NCI-H2196 (cell line): ENCODE measurements at regions not wholly inside any gene's neighbourhood (a gene's known extent, or its start where the extent isn't known, plus 50 kb on each side); places are given as distances from the start of the nearest gene placed in this dataset.
"Not testable (repeated sequence)": the region's sequence is repeated elsewhere in the genome, so short reads cannot be mapped to it uniquely, and the experiment has no call there.

ENCODE experiments used
- DNase-seq: peaks from one replicate; lab custom pipeline; 2025; ENCODE audit not compliant: unreplicated experiment; lab: John Stamatoyannopoulos, UW

DNA sequence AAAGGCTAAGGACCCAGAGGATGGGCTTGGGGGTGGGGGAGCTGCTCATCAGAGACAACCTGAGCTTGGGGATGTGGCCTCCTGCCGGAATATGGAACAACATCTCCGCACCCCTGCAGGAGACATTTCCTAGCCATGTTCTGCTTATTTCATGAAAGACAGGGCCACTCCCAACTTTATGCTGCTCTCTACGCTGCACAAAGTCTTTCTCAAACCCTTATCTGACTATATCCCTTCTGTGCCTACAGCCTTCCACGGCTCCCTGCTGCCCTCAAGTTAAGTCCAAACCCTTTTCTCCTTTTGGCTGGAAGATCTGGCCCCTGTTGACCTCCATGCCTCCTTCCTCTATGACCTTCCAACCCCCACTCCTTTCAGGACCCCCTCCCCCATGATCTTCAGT is 562.0 kb downstream of the MN1 start:
- no peak for DNase-seq

DNA sequence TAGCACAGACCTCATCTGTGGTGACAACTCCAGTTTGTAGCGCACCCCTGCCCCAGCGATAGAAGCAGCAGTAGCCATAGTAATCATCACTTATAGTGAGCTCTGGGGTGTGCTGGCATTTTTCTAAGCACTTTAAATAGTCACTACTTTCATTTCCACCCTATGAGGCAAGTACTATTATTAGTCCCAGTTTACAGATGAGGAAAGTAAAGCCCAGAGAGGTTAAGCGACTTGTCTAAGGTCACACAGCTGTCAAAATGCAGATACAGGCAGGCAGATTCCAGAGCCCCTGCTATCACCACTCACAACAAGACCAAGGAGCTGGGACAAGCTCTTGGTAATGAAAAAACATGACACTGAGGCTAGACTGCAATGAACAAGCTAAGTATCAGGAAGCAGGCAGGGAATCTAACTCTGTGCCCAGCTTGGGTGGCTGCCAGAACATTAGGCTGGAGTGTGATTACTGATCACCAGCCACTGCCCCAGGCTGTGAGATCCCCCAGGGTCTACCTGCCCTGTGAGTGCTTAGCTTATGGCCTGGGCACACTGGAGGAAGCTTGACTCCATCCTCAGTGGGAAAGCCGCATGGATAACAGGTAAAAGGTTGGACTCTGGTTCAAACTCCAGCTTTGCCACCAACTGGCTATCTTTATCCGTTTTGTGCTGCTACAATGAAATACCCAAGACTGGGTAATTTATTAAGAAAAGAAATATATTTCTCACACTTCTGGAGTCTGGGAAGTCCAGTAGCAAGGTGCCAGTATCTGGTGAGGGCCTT is 561.1 kb downstream of the MN1 start:
- DNase-seq = no peak

DNA sequence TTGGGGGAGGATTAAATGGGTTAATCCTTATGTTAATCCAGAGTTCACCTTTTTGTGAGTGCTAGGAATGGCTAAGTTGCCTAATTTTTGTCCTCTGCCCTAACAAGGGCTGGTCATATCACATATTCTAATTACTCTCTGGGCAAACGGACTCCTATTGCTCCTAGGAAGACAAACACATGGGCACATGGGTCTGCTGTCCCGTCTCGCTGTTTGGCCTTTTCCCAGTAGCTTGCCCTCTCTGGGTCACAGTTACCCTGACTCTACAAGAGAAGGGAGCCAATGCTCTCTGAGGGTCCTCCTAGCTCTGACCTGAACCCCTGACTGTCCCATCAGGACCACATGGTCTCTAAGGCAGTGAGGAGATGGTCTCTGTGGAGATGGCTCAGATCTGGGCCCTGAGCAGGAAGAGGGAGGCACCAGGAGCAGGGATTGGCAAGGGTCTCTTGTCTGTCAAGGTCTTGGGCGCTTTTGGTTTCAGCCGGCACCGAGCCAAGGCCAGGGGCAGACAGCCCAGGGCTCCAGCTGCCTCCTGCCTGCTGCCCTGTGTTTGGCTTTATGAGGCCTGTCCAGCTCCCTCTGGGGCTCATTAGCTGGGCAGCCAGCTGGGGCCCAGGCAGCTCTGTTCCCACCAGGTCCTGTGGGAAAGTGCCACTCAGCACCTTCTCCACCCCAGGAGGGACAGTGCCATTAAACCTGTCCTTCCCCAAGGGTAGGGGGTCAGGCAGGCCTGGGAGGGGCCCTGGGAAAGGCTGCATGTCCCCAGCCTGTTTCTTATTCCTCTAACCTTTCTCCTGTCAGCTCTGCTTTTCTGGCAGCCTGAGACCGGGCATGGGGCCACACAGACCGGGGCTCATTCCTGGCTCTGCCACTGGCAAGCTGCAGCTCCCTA is 559.9 kb downstream of the MN1 start:
- peak; percentile 37 for DNase-seq

DNA sequence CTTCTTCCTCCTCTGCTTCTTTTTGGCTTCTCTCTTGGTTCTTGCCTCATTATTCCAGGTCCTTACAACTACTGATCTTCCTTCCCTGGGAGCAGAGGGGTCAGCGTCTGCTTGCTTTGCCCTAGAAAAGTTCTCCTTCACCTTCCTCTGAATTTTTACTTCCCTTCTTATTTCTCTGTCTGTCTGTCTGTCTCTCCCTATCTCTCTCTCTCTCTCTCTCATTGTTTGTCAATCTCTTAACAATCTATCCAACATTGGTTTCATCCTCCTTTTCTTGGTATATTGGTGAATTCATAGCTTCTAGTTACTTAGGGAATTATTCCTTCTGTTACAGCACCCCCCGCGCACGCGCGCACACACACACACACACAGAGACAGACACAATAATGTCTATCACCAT is 559.1 kb downstream of the MN1 start:
- no peak for DNase-seq

DNA sequence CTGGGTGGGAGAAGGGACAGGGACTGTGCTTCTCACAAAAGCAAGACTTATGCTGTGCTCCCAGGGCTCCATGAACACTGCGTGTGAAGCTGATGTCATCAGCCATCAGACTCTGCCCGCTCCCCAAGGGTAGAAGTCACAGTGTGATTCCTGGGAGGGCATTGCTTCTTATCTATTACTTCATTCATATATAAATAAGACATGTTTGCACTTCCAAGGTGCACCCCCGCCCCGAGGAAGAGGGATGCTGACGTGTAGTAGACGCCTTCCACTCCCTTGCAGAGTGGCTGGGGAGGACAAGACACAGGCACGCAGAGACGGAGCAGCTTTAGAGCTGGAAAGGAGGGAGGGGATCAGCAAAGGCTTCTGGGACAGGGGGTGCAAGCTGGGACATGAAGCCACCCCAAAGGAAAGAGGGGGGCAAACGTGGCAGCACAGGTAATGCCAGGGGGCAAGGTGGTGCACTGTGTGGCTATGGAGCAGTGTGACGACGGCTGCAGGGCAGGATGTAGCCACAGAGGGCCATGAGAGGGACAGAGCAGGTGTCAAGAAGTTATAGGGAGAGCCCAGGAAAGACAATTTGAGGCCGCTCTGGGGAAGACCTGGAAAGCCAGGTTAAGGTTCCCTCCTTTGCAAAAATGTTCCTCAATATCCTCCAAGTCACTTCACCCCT is 558.5 kb downstream of the MN1 start:
- no peak for DNase-seq

DNA sequence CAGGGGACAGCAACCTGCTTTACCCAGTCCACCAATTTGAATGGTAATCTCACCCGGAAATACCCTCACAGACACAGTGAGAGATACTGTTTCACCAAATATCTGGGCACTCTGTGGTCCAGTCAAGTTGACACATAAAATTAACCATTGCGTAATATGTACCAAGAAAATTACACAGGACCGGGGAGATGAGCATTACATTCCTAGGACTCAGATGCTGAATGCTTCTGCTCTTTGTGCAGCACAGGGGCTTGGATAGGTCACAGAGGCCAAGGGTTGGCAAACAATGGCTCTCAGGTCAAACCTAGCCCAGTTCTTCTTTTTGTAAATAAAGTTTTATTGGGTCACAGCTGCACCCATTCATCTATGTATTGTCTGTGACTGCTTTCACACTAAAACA is 557.2 kb downstream of the MN1 start:
- DNase-seq = no peak

DNA sequence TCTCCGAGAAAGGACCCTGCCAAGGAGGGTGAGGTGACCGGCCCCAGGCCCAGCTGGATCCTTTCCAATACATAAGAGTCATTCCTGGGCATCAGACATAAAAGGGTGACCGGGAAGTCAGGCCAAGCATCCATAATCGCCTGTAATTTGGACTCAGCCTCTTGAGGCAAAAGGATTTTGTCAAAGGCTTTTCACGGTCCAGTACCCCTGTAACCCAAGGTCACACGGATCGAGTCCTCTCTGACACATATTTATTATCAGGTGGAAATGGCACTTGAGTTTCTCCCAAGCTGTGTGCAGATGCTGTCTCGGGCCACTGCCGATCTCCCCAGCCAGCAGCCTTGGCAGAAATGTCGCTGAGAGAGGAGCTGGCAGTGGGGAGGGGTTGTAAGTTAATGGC is 556.5 kb downstream of the MN1 start:
- DNase-seq = peak; percentile 0

DNA sequence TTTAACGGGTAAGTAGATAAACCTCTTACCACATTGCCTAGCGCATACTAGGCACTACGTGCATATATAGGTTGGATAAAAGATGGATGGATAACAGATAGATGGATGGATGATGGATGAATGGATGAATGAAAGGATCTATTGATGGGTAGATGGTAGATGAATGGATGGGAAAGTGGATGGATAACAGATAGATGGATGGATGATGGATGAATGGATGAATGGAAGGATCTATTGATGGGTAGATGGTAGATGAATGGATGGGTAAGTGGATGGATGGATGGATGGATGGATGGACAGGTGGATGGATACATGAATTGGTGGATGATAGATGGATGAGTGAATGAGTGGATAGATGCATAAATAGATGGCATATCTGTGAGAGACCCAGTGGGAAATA is 555.0 kb downstream of the MN1 start:
- no peak for DNase-seq

DNA sequence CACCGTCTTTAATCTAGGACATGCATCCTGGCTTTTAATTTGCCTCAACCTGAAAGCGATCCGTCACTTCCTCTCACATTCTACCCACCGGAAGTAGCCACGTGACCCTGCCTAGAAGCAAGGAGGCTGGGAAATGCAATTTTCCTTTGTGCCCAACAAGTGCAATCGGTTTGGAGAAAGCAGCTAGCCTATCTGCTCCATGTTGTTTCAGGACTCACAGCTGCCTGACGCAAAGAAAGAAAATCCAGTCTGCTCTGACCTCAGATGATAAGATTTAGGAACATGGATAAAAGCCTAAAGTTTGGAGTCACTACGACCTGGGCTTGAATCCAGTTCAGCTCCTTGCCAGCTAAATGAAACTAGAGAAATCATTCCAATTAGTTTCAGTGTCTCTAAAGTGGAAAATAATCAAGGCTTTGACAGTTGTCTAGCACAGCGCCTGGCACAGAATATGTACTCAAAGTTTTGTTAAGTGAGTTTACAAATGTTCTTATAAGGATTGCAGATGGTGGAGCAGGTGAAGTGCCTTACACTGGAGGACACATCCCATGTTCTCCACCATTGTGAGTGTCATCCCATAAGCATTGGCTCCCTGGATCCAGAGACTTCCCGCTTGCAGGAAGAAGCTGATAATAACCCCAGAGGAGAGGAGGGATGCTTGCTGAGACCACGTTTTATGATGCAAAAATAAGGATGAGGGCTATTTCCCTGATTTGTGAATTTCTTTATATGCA is 553.7 kb downstream of the MN1 start:
- no peak for DNase-seq

DNA sequence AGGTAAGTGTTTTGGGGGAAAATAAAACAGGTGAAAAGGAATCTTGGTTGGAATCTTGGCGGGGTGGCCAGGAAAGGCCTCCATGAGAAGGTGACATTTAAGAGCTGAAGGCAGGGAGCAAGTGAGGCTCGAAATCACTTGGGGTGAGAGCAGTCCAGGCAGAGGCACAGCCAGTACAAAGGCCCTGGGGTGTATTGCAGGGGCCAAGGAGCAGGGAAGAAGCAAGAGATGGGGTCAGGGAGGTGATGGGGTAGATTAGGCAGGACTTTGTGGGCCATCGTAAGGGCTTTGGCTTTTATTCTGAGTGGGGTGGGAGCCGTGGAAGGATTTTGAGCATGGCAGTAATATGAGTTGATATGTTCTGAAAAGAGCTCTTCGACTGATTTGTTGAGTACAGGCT is 551.1 kb downstream of the MN1 start:
- DNase-seq = no peak

DNA sequence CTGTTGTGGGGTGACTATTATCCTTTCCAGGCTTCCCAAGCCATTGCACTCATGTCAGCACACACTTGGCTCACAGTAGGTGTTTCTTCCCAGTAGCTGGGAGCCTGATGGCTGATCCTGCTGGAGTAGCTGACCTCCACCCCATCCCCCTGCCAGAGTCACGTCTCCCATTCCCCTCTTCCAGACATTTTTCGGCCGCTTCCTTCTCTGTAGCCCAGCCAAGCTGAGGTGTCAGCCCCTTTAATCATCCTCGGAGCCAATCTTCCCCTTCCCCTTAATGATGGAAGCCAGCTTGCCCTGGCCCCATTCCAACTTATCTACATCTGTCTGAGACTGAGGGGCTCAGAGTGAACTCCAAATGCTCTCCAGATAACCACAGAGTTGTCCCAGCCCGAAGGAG is 550.7 kb downstream of the MN1 start:
- no peak for DNase-seq

DNA sequence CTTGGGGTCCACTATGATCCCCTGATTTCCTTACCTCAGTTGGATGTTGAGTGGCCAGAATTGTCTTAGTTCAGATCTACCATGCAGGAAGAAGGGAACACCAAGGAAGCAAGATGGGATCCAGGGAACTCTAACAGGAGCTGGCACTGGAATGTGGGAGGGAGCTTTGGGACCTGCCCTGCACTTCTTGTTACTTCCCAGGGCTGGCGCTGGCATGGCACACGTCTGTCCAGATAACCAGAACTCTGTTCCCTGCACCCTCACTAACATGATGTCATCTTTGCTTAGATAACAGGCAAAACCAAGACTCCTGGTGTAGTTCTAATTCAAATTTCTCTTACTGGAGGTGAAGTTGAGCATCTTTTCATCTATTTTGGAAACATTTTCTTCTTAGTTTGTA is 550.0 kb downstream of the MN1 start:
- DNase-seq = no peak

DNA sequence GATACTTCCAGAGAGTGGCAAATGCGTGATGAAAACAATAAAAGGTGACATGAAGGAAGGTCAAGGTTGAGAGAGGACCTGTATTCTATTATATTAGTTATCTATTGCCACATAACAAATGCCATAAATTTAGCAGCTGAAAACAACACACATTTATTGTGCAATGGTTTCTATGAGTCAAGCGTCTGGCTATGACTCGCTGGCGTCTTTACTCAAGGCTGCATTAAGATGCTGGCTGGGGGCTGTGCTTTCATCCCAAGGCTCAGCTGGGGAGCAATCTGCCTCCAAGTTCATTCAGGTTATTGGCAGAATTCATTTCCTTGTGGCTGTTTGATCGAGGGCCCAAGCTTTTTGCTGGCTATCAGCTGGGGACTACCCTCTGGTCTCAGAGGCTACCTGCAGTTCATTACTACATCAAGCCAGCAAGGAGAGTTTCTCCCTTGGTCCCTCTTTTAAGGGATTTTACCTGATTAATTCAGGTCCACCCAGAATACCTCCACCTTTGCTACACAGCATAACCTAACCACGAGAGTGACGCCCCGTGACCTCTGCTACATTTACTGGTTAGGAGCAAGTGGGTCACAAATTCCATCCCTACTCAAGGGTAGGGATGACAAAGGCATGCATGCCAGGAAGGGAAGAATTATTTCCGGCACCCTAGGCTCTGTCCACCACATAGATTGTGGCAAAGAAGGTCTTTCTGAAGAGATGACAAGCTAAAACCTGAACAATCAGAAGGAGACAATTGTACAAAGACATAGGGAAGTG is 549.1 kb downstream of the MN1 start:
- DNase-seq = no peak

DNA sequence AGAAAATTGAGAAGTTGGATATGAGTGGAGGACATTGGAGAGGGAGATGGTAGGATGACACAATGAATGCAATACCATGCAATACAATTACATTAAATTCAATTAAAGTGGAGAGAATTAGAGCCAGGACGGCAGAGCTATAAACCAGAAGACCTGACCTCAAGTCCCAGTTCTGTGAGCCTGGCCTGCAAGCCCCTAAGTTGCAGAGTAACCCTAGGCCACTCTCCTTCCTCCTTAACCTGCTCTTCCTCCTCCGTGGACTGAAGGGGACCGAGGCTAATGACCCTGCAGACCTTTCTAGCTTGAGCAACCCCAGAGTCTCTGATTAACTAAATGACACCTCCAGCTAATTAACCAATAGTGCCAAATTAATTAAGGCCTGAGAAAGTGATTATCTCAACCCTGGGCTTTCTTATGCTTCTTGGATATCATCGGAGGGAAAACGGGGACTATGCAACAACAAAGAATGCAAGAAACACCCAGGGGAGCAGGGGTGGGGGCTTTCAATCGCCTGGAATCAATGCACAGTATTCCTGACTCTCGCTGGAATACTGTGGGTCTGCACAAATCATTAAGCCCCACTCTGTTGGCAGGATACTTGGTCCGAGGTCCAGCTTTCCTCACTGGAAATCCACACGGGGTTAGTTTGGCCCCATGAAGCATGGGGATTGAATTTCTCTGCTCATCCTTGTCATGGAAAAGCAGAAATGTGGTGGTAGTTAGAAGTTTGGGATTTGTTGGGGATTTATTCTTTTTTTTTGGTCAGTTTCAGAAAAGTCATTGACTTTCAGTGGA is 548.3 kb downstream of the MN1 start:
- no peak for DNase-seq

DNA sequence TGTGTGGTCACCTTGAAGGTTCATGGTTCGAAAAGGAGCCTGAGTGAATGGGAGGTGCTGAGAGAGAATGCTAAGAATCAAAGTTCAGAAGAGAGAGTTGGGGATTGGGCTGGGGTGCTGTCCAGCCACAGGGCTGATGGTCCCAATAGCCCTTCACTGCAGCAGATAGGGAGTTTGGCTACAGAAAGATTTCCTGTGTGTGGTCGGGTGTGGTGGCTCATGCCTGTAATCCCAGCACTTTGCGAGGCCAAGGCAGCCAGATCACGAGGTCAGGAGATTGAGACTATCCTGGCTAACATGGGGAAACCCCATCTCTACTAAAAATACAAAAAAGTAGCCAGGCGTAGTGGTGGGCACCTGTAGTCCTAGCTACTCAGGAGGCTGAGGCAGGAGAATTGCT is 547.5 kb downstream of the MN1 start:
- DNase-seq = not testable (repeated sequence)

DNA sequence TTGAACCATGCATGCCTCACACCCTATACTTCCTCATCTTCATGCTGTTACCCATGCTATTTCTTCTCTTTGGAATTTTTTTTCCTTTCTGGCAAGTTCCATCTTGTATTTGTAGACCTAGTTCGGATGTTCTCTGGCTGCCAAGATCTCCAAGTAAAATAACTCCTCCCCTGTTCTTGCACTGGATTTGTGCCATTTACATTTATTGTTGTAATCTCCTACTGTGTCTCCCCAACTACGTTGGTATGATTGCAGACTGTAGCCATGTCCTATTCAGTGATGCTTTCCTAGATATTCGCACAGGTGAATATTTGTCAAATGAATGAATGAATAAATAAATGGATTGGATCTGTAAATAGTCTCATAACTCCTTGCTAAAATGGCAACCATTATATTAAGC is 546.0 kb downstream of the MN1 start:
- DNase-seq = no peak

DNA sequence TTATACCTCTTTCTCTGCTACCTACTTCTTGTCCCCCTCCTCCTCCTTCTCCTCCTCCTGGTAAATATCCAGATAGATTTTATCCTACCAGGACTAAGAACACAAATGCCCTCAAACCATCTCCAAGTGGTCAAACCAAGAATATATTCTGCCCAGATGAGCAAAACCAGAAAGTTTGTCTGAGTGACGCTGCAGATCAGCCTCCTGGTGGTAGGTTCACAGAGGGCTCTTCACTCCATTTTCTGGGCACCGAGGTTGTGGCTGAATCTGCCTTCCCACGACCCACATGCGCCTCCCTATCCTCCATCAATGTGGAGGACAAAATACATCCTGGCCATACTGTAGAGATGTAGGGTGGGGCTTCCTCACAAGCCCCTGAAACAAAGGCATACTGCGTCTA is 543.6 kb downstream of the MN1 start:
- DNase-seq = no peak

DNA sequence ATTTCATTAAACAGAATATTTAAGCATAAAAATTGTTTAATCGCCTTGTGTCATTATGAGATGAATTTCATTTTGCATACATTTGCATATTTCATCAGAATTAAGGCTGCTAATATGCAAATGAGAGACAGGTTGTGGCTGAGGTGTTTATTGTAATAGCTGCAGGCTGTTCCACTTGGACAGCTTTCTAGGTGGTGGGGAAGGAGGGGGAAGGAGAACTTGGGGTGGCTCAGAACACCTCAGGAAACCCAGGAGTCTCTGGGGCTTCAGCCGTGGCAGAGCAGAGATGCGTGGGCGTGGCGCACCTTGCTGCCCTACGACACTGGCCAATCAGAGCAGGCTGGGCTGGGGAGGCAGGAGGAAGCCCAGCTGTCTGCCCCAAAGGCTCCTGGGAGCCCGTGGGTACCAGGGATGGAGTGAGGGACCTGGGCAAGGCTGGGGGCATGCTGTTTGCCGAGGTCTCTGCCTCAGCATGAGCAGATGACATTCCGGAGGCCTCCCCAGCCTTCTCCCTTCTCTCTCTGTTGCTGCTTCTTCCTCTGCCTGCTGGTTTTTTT is 542.9 kb downstream of the MN1 start:
- DNase-seq = no peak

DNA sequence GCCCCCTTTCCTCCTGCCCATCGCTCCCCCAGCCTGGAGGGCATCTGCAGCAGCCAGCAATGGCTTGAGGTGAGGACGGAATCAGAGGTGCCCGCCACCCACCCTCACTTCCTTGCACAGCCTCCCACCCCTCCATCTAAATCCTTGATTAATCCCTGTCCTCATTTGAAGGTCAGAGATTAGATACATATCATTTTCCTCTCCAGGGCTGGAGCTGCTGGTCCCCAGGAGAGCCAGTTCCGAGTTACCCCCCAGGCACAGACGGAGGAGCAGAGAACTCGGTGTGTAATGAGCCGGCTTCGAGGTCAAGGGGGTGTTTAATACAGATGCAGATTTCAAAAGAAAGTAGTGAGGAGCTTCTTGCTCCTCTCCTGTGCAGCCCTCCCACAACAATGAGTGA is 542.1 kb downstream of the MN1 start:
- DNase-seq = no peak
